ENCODE measurements at regions not wholly inside any gene's neighbourhood (a gene's known extent, or its start where the extent isn't known, plus 50 kb on each side); places are given as distances from the start of the nearest gene placed in this dataset.

GRCh38 chr1:38716229-38716628 lies 143.3 kb downstream of the RRAGC start:
- DNase-seq, result no peak

- no peak for DNase-seq
Observed at GRCh38 chr1:38715415-38715814, 144.2 kb downstream of the RRAGC start.

GRCh38 chr1:38712046-38712445 lies 147.5 kb downstream of the RRAGC start:
- no peak for DNase-seq

GRCh38 chr1:38708701-38709258 lies 150.8 kb downstream of the RRAGC start:
- DNase-seq, result no peak

GRCh38 chr1:38701088-38701487 lies 158.5 kb downstream of the RRAGC start:
- no peak for DNase-seq

- DNase-seq, result no peak
Observed at GRCh38 chr1:38700077-38700470, 159.5 kb downstream of the RRAGC start.

GRCh38 chr1:38699330-38700076 lies 160.1 kb downstream of the RRAGC start:
- DNase-seq, result no peak

- no peak for DNase-seq
Observed at GRCh38 chr1:38697387-38697786, 162.2 kb downstream of the RRAGC start.

GRCh38 chr1:38696371-38696770 lies 163.2 kb downstream of the RRAGC start:
- DNase-seq, result no peak

- DNase-seq, result no peak
Observed at GRCh38 chr1:38693759-38694158, 165.8 kb downstream of the RRAGC start.

GRCh38 chr1:38693031-38693430 lies 166.5 kb downstream of the RRAGC start:
- no peak for DNase-seq

- DNase-seq, result no peak
Observed at GRCh38 chr1:38690790-38691449, 168.7 kb downstream of the RRAGC start.

GRCh38 chr1:38686927-38687255 lies 172.7 kb downstream of the RRAGC start:
- DNase-seq, result no peak

GRCh38 chr1:38686167-38686926 lies 173.2 kb downstream of the RRAGC start:
- DNase-seq, result no peak

- no peak for DNase-seq
Observed at GRCh38 chr1:38685388-38685787, 174.2 kb downstream of the RRAGC start.

GRCh38 chr1:38680801-38681510 lies 178.6 kb downstream of the RRAGC start:
- DNase-seq, result peak; percentile 55

- no peak for DNase-seq
Observed at GRCh38 chr1:38677756-38678155, 181.8 kb downstream of the RRAGC start.

- no peak for DNase-seq
Observed at GRCh38 chr1:38677311-38677710, 182.3 kb downstream of the RRAGC start.

GRCh38 chr1:38672692-38673091 lies 186.9 kb downstream of the RRAGC start:
- no peak for DNase-seq

- DNase-seq, result no peak
Observed at GRCh38 chr1:38671221-38671620, 188.4 kb downstream of the RRAGC start.

GRCh38 chr1:38670544-38671122 lies 188.9 kb downstream of the RRAGC start:
- DNase-seq, result no peak

- DNase-seq, result no peak
Observed at GRCh38 chr1:38667626-38668025, 191.9 kb downstream of the RRAGC start.

GRCh38 chr1:38662126-38662525 lies 197.4 kb downstream of the RRAGC start:
- DNase-seq, result no peak

Measured in NCI-H226 (cell line).